HepG2 (cell line): ENCODE measurements at regions not wholly inside any gene's neighbourhood (a gene's known extent, or its start where the extent isn't known, plus 50 kb on each side); places are given as distances from the start of the nearest gene placed in this dataset.
A peak's percentile ranks its signal among the peaks of the same experiment; 100 is the strongest.

Experiments used
- ARNTL ChIP-seq: sonication (generic); formaldehyde crosslinking; IDR thresholded peaks from 2 replicates; pipeline ENCODE4 v1.4.0; 2020; ENCODE audit warnings: mild to moderate bottlenecking, missing genetic modification reagents
- ETV6 ChIP-seq: sonication (generic); formaldehyde crosslinking; conservative IDR thresholded peaks from 2 replicates; pipeline ENCODE4 v1.4.0; 2020; ENCODE audit warnings: missing genetic modification reagents
- HMG20B ChIP-seq: conservative IDR thresholded peaks from 2 replicates; pipeline ENCODE4 v1.6.1; 2016; ENCODE audit warnings: missing genetic modification reagents, missing compliant biosample characterization
- HNF4G ChIP-seq, 2 experiments: sonication (generic) in 1 of 2; formaldehyde crosslinking in 1 of 2; IDR thresholded peaks; 2 replicates each; pipeline versions ENCODE4 v1.4.0 to v1.6.1; 2011 to 2020; ENCODE audit warnings: borderline replicate concordance in 2 of 2, low read depth in 2 of 2, mild to moderate bottlenecking in 2 of 2, low read length in 1 of 2, missing genetic modification reagents in 1 of 2, moderate library complexity in 1 of 2
- HOXA3 ChIP-seq: sonication (generic); formaldehyde crosslinking; IDR thresholded peaks from 2 replicates; pipeline ENCODE4 v1.5.0; 2020; ENCODE audit warnings: missing genetic modification reagents
- MED1 ChIP-seq: sonication (generic); formaldehyde crosslinking; IDR thresholded peaks from 2 replicates; pipeline ENCODE4 v1.4.0; 2020; ENCODE audit warnings: missing genetic modification reagents
- NFE2 ChIP-seq: sonication (generic); formaldehyde crosslinking; IDR thresholded peaks from 2 replicates; pipeline ENCODE4 v1.4.0; 2020; ENCODE audit warnings: missing genetic modification reagents
- SOX5 ChIP-seq: IDR thresholded peaks from 2 replicates; pipeline ENCODE4 v1.6.1; 2016; ENCODE audit warnings: borderline replicate concordance
- TP53 ChIP-seq: sonication (generic); formaldehyde crosslinking; conservative IDR thresholded peaks from 2 replicates; pipeline ENCODE4 v1.4.0; 2020; ENCODE audit warnings: missing genetic modification reagents
- ZBTB38 ChIP-seq: sonication (generic); formaldehyde crosslinking; IDR thresholded peaks from 2 replicates; pipeline ENCODE4 v1.5.1; 2020; ENCODE audit warnings: mild to moderate bottlenecking, missing genetic modification reagents
- ZNF230 ChIP-seq: sonication (generic); formaldehyde crosslinking; IDR thresholded peaks from 2 replicates; pipeline ENCODE4 v1.4.0; 2020; ENCODE audit warnings: mild to moderate bottlenecking, missing genetic modification reagents
- ZNF264 ChIP-seq: sonication (generic); formaldehyde crosslinking; IDR thresholded peaks from 2 replicates; pipeline ENCODE4 v1.4.0; 2020; ENCODE audit warnings: missing genetic modification reagents
- ZNF724P ChIP-seq: sonication (generic); formaldehyde crosslinking; IDR thresholded peaks from 2 replicates; pipeline ENCODE4 v1.8.0; 2022; ENCODE audit warnings: missing genetic modification reagents, borderline replicate concordance
- TF ChIP-seq, protein P1 (sequence below): sonication (generic); formaldehyde crosslinking; IDR thresholded peaks from 2 replicates; pipeline ENCODE4 v1.4.0; 2020; ENCODE audit warnings: missing genetic modification reagents
- TF ChIP-seq, protein P2 (sequence below): sonication (generic); formaldehyde crosslinking; IDR thresholded peaks from 2 replicates; pipeline ENCODE4 v1.8.0; 2022; ENCODE audit warnings: low read depth, missing genetic modification reagents
- TF ChIP-seq, protein P3 (sequence below): sonication (generic); formaldehyde crosslinking; IDR thresholded peaks from 2 replicates; pipeline ENCODE4 v1.5.0; 2020; ENCODE audit warnings: missing genetic modification reagents, mild to moderate bottlenecking, borderline replicate concordance
- TF ChIP-seq, protein P4 (sequence below): sonication (generic); formaldehyde crosslinking; IDR thresholded peaks from 2 replicates; pipeline ENCODE4 v1.4.0; 2020; ENCODE audit warnings: missing genetic modification reagents; ENCODE audit errors: not compliant biosample characterization
- TF ChIP-seq, protein P5 (sequence below): sonication (generic); formaldehyde crosslinking; IDR thresholded peaks from 2 replicates; pipeline ENCODE4 v1.5.1; 2020; ENCODE audit warnings: mild to moderate bottlenecking, moderate library complexity, missing genetic modification reagents

DNA sequence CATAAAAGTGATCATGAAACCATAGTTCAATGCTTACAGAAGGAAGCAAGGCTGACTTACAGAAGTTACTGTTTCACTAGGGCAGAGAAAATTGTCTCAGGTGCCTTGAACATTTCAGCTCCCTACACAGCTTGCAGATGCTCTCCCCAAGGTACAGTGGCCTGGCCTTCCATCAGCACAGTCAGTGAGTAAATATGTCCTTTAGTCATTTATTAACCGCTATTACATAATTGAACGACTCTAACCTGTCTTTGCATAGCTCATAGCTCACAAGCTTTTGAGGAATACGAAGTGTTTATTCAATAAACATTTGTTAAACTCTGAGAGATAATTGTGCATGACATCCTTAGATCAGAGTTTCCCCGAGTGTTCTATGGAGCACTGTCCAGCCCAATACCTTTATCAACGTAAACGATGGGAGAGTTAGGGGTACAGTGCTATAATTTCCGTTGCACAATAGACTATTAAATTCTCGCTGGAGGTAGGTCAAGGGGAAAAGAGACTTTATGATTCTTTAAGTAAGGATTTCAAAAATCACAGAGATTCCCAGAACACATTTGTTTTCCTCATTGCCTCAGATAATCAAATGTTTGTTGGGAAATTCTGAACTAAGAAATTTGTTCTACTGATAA, 677.8 kb downstream of the TSN start (continued):
- TF ChIP-seq, protein P1, sequence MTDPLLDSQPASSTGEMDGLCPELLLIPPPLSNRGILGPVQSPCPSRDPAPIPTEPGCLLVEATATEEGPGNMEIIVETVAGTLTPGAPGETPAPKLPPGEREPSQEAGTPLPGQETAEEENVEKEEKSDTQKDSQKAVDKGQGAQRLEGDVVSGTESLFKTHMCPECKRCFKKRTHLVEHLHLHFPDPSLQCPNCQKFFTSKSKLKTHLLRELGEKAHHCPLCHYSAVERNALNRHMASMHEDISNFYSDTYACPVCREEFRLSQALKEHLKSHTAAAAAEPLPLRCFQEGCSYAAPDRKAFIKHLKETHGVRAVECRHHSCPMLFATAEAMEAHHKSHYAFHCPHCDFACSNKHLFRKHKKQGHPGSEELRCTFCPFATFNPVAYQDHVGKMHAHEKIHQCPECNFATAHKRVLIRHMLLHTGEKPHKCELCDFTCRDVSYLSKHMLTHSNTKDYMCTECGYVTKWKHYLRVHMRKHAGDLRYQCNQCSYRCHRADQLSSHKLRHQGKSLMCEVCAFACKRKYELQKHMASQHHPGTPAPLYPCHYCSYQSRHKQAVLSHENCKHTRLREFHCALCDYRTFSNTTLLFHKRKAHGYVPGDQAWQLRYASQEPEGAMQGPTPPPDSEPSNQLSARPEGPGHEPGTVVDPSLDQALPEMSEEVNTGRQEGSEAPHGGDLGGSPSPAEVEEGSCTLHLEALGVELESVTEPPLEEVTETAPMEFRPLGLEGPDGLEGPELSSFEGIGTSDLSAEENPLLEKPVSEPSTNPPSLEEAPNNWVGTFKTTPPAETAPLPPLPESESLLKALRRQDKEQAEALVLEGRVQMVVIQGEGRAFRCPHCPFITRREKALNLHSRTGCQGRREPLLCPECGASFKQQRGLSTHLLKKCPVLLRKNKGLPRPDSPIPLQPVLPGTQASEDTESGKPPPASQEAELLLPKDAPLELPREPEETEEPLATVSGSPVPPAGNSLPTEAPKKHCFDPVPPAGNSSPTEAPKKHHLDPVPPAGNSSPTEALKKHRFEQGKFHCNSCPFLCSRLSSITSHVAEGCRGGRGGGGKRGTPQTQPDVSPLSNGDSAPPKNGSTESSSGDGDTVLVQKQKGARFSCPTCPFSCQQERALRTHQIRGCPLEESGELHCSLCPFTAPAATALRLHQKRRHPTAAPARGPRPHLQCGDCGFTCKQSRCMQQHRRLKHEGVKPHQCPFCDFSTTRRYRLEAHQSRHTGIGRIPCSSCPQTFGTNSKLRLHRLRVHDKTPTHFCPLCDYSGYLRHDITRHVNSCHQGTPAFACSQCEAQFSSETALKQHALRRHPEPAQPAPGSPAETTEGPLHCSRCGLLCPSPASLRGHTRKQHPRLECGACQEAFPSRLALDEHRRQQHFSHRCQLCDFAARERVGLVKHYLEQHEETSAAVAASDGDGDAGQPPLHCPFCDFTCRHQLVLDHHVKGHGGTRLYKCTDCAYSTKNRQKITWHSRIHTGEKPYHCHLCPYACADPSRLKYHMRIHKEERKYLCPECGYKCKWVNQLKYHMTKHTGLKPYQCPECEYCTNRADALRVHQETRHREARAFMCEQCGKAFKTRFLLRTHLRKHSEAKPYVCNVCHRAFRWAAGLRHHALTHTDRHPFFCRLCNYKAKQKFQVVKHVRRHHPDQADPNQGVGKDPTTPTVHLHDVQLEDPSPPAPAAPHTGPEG (CRISPR knock-in tag): no peak
- TF ChIP-seq HMG20B (CRISPR knock-in tag) (0 out of 2 replicates have a peak, but pooled peaks have one; percentile 53), NFE2 (CRISPR knock-in tag) (no peak), HNF4G (IDR thresholded peaks at IDR 0.05; ENCODE audit: borderline replicate concordance, low read depth, low read length) (peak; percentile 37; the same call in 1 of the 2 replicates), HNF4G (CRISPR knock-in tag; IDR thresholded peaks at IDR 0.05; ENCODE audit: borderline replicate concordance, low read depth) (no peak), ZNF230 (CRISPR knock-in tag) (no peak), TP53 (CRISPR knock-in tag) (no peak), ZNF724P (CRISPR knock-in tag) (no peak), MED1 (CRISPR knock-in tag) (peak; percentile 69), SOX5 (CRISPR knock-in tag) (peak; percentile 81), HOXA3 (CRISPR knock-in tag) (peak; percentile 64), ZNF264 (CRISPR knock-in tag) (peak; percentile 69; the same call in 1 of the 2 replicates), ZBTB38 (CRISPR knock-in tag) (no peak), ETV6 (CRISPR knock-in tag) (no peak), ARNTL (CRISPR knock-in tag) (peak; percentile 78)
- TF ChIP-seq, protein P2, sequence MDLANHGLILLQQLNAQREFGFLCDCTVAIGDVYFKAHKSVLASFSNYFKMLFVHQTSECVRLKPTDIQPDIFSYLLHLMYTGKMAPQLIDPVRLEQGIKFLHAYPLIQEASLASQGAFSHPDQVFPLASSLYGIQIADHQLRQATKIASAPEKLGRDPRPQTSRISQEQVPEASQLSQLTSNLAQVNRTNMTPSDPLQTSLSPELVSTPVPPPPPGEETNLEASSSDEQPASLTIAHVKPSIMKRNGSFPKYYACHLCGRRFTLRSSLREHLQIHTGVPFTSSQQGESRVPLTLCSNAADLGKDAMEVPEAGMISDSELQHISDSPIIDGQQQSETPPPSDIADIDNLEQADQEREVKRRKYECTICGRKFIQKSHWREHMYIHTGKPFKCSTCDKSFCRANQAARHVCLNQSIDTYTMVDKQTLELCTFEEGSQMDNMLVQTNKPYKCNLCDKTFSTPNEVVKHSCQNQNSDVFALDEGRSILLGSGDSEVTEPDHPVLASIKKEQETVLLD: no peak; the same call in 1 of the 2 replicates
- TF ChIP-seq, protein P3, sequence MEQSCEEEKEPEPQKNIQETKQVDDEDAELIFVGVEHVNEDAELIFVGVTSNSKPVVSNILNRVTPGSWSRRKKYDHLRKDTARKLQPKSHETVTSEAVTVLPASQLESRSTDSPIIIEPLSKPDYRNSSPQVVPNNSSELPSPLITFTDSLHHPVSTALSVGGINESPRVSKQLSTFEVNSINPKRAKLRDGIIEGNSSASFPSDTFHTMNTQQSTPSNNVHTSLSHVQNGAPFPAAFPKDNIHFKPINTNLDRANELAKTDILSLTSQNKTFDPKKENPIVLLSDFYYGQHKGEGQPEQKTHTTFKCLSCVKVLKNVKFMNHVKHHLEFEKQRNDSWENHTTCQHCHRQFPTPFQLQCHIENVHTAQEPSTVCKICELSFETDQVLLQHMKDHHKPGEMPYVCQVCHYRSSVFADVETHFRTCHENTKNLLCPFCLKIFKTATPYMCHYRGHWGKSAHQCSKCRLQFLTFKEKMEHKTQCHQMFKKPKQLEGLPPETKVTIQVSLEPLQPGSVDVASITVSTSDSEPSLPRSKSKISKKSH (CRISPR knock-in tag): no peak
- TF ChIP-seq, protein P4, sequence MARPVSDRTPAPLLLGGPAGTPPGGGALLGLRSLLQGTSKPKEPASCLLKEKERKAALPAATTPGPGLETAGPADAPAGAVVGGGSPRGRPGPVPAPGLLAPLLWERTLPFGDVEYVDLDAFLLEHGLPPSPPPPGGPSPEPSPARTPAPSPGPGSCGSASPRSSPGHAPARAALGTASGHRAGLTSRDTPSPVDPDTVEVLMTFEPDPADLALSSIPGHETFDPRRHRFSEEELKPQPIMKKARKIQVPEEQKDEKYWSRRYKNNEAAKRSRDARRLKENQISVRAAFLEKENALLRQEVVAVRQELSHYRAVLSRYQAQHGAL (CRISPR knock-in tag): no peak
- TF ChIP-seq, protein P5, sequence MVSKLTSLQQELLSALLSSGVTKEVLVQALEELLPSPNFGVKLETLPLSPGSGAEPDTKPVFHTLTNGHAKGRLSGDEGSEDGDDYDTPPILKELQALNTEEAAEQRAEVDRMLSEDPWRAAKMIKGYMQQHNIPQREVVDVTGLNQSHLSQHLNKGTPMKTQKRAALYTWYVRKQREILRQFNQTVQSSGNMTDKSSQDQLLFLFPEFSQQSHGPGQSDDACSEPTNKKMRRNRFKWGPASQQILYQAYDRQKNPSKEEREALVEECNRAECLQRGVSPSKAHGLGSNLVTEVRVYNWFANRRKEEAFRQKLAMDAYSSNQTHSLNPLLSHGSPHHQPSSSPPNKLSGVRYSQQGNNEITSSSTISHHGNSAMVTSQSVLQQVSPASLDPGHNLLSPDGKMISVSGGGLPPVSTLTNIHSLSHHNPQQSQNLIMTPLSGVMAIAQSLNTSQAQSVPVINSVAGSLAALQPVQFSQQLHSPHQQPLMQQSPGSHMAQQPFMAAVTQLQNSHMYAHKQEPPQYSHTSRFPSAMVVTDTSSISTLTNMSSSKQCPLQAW (CRISPR knock-in tag): peak; percentile 100
